ENCODE measurements at regions not wholly inside any gene's neighbourhood (a gene's known extent, or its start where the extent isn't known, plus 50 kb on each side); places are given as distances from the start of the nearest gene placed in this dataset.

DNA sequence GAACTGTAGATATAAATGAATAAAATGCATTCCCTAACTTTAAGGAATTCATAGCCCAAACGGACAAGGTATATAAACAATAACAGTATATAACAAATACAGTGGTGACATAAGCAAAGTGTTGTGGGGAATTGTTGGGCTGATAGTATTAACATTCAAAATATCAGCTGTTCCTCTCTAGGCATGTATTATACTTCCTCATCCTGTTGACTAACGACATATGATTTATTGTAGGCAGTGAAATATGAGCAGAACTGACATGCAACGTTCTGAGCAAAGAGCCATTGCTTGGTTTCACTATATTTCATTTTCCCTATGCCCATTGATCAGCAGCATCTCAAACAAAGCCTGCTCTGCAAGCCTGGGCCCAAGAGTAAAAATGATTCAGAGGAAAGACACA, 143.9 kb downstream of the PTCHD1 start:
- intact Hi-C loops (cut with micrococcal nuclease): no loop called here
- H3K4me1 Mint-ChIP-seq: no peaks in the 10 kb centered on the region
- Histone ChIP-seq H3K4me3 (ENCODE audit: control extremely low read depth in 1 of 5, extremely low read depth in 1 of 5, insufficient read depth in 1 of 5, low read depth in 2 of 5, low read length in 4 of 5) (no peak overlapping the region), H3K27me3 (replicated peaks in 1 of 4; ENCODE audit: control extremely low read depth in 1 of 4, control insufficient read depth in 3 of 4, insufficient read depth in 4 of 4, low read length in 3 of 4) (no peaks in the 10 kb centered on the region), H3K9ac (ENCODE audit: low read length) (no peak overlapping the region), H3K27ac (ENCODE audit: low read length in 2 of 2) (no peak overlapping the region), H2AFZ (ENCODE audit: insufficient read depth, low read depth, low read length, poor library complexity, severe bottlenecking) (no peak overlapping the region), H3K4me1 (ENCODE audit: control insufficient read depth in 2 of 2, insufficient read depth in 2 of 2, low read length in 2 of 2) (no peaks in the 10 kb centered on the region), H3K36me3 (replicated peaks in 1 of 2; ENCODE audit: control extremely low read depth in 1 of 2, control insufficient read depth in 1 of 2, extremely low read depth in 1 of 2, insufficient read depth in 2 of 2, low read length in 1 of 2) (no peaks in the 10 kb centered on the region), H3K9me3 (ENCODE audit: control extremely low read depth in 1 of 3, control insufficient read depth in 2 of 3, insufficient read depth in 1 of 3, low read length in 2 of 3) (peaks cover 0 to 8% (median 0%) of the 10 kb centered on the region in 3 donors), H4K20me1 (ENCODE audit: control insufficient read depth, insufficient read depth, low read length, poor library complexity, severe bottlenecking) (no peaks in the 10 kb centered on the region), H3K4me2 (replicated peaks; ENCODE audit: low read depth, low read length, poor library complexity, severe bottlenecking) (no peak overlapping the region), H3K79me2 (ENCODE audit: control insufficient read depth, insufficient read depth, low read length) (no peaks in the 10 kb centered on the region)
- H3K9me3 Mint-ChIP-seq (ENCODE audit: insufficient read depth): peaks cover 2% of the 10 kb centered on the region
- DNase-seq: no peak
- TF ChIP-seq, protein P1, sequence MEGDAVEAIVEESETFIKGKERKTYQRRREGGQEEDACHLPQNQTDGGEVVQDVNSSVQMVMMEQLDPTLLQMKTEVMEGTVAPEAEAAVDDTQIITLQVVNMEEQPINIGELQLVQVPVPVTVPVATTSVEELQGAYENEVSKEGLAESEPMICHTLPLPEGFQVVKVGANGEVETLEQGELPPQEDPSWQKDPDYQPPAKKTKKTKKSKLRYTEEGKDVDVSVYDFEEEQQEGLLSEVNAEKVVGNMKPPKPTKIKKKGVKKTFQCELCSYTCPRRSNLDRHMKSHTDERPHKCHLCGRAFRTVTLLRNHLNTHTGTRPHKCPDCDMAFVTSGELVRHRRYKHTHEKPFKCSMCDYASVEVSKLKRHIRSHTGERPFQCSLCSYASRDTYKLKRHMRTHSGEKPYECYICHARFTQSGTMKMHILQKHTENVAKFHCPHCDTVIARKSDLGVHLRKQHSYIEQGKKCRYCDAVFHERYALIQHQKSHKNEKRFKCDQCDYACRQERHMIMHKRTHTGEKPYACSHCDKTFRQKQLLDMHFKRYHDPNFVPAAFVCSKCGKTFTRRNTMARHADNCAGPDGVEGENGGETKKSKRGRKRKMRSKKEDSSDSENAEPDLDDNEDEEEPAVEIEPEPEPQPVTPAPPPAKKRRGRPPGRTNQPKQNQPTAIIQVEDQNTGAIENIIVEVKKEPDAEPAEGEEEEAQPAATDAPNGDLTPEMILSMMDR (IDR thresholded peaks at IDR 0.05): no peak
- TF ChIP-seq EZH2 (IDR thresholded peaks at IDR 0.05; ENCODE audit: borderline replicate concordance, insufficient read depth, low read depth, low read length, poor library complexity, severe bottlenecking): no peak
- no peak for ATAC-seq (ENCODE audit: low read depth)
- WGBS (ENCODE audit: insufficient coverage): no CpG with 5 or more reads among the region's 3 CpGs
- H3K27me3 Mint-ChIP-seq: no peaks in the 10 kb centered on the region
- H3K4me3 Mint-ChIP-seq: no peak overlapping the region
- CTCF ChIA-PET: no interaction called here
- H3K27ac Mint-ChIP-seq: no peak overlapping the region
- POLR2A ChIA-PET: no interaction called here

DNA sequence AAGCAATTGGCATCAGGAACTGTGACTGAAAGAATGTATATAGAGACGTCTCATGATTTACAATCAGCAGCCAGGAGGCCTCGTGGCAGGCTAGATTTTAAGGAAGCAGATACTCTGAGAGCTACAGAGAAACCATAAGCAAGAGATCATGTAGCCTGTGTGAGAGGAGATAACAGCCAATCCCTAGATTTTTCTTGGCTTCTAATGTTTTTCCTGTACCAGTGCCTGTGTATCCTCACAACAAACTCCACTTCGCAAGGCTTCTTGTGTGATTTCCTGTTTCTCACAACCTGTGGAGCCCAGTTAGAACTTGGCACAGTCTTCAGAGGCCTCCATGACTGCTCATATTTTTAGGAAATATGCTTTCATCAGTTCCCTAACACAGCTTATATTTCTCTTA, 147.9 kb downstream of the PTCHD1 start:
- intact Hi-C loops (cut with micrococcal nuclease): no loop called here
- H3K36me3 ChIP-seq (replicated peaks in 1 of 2; ENCODE audit: control extremely low read depth in 1 of 2, control insufficient read depth in 1 of 2, extremely low read depth in 1 of 2, insufficient read depth in 2 of 2, low read length in 1 of 2): no peaks in the 10 kb centered on the region
- no peaks in the 10 kb centered on the region for H3K27me3 Mint-ChIP-seq
- no peak overlapping the region for H3K9ac ChIP-seq (ENCODE audit: low read length)
- no peak overlapping the region for H2AFZ ChIP-seq (ENCODE audit: insufficient read depth, low read depth, low read length, poor library complexity, severe bottlenecking)
- H3K4me3 Mint-ChIP-seq: no peak overlapping the region
- TF ChIP-seq, protein P1 (IDR thresholded peaks at IDR 0.05): no peak
- TF ChIP-seq EZH2 (IDR thresholded peaks at IDR 0.05; ENCODE audit: borderline replicate concordance, insufficient read depth, low read depth, low read length, poor library complexity, severe bottlenecking): no peak
- no peaks in the 10 kb centered on the region for H3K27me3 ChIP-seq (replicated peaks in 1 of 4; ENCODE audit: control extremely low read depth in 1 of 4, control insufficient read depth in 3 of 4, insufficient read depth in 4 of 4, low read length in 3 of 4)
- no peaks in the 10 kb centered on the region for H3K9me3 ChIP-seq (ENCODE audit: control extremely low read depth in 1 of 3, control insufficient read depth in 2 of 3, insufficient read depth in 1 of 3, low read length in 2 of 3)
- no peaks in the 10 kb centered on the region for H3K79me2 ChIP-seq (ENCODE audit: control insufficient read depth, insufficient read depth, low read length)
- no peak overlapping the region for H3K27ac ChIP-seq (ENCODE audit: low read length in 2 of 2)
- no peak for ATAC-seq (ENCODE audit: low read depth)
- ChIA-PET POLR2A (no interaction called here), CTCF (no interaction called here)
- no peak overlapping the region for H3K27ac Mint-ChIP-seq
- H3K4me2 ChIP-seq (replicated peaks; ENCODE audit: low read depth, low read length, poor library complexity, severe bottlenecking): no peak overlapping the region
- no peaks in the 10 kb centered on the region for H3K4me1 ChIP-seq (ENCODE audit: control insufficient read depth in 2 of 2, insufficient read depth in 2 of 2, low read length in 2 of 2)
- no peak for DNase-seq
- peaks cover 2% of the 10 kb centered on the region for H3K9me3 Mint-ChIP-seq (ENCODE audit: insufficient read depth)
- H3K4me1 Mint-ChIP-seq: no peaks in the 10 kb centered on the region
- H4K20me1 ChIP-seq (ENCODE audit: control insufficient read depth, insufficient read depth, low read length, poor library complexity, severe bottlenecking): no peaks in the 10 kb centered on the region
- WGBS (ENCODE audit: insufficient coverage): 0% methylated on average over 1 of the region's 3 CpGs
- no peak overlapping the region for H3K4me3 ChIP-seq (ENCODE audit: control extremely low read depth in 1 of 5, extremely low read depth in 1 of 5, insufficient read depth in 1 of 5, low read depth in 2 of 5, low read length in 4 of 5)
